H1 (cell line): ENCODE measurements at regions not wholly inside any gene's neighbourhood (a gene's known extent, or its start where the extent isn't known, plus 50 kb on each side); places are given as distances from the start of the nearest gene placed in this dataset.

ENCODE experiments used
- CTCF ChIA-PET: fragments of 300-600 bp; sonication (Branson Sonifier 250); formaldehyde crosslinking; loops from one replicate; lab custom pipeline; 2021; ENCODE audit not compliant: partially characterized antibody; lab: Charles Lee
- POLR2A ChIA-PET: fragments of 300-600 bp; sonication (Branson Sonifier 250); formaldehyde crosslinking; loops from one replicate; lab custom pipeline; 2021; ENCODE audit warnings: inconsistent platforms; ENCODE audit not compliant: partially characterized antibody; lab: Charles Lee
- DNase-seq, 2 experiments: peaks; one replicate each; pipeline versions ENCODE4 v3.0.0 to v3.0.0-alpha.2; 2010 to 2022; ENCODE audit warnings: low spot score in 2 of 2, low read depth in 1 of 2, mixed read lengths in 1 of 2
- FAIRE-seq: peaks from 2 replicates; lab custom pipeline; 2011; peaks lifted over from hg19 to GRCh38; lab: Jason Lieb, UNC
- H2AFZ ChIP-seq: 2 replicates; pipeline ENCODE4 v1.8.1; 2012; ENCODE audit warnings: low read length, inconsistent platforms
- H2AK5ac ChIP-seq: 2 replicates; pipeline ENCODE4 v1.6.1; 2013; ENCODE audit warnings: low read depth, low read length
- H2BK120ac ChIP-seq: replicated peaks from 2 replicates; pipeline ENCODE3; 2013; ENCODE audit warnings: low read depth, low read length, inconsistent platforms
- H2BK12ac ChIP-seq: 2 replicates; pipeline ENCODE4 v1.6.1; 2013; ENCODE audit warnings: low read depth, low read length
- H2BK15ac ChIP-seq: 2 replicates; pipeline ENCODE4 v1.6.1; 2013; ENCODE audit warnings: low read length
- H2BK20ac ChIP-seq: 2 replicates; pipeline ENCODE4 v1.6.1; 2013; ENCODE audit warnings: low read length
- H2BK5ac ChIP-seq: 2 replicates; pipeline ENCODE4 v1.6.1; 2013; ENCODE audit warnings: low read depth, low read length
- H3K14ac ChIP-seq: 2 replicates; pipeline ENCODE4 v1.6.1; 2013; ENCODE audit warnings: inconsistent platforms; ENCODE audit not compliant: insufficient read length
- H3K18ac ChIP-seq: 2 replicates; pipeline ENCODE4 v1.6.1; 2013; ENCODE audit warnings: low read length; ENCODE audit errors: extremely low read depth
- H3K23ac ChIP-seq: 2 replicates; pipeline ENCODE4 v1.6.1; 2013; ENCODE audit warnings: inconsistent platforms; ENCODE audit not compliant: insufficient read length
- H3K23me2 ChIP-seq: 2 replicates; pipeline ENCODE4 v1.6.1; 2013; ENCODE audit warnings: low read depth, low read length
- H3K27ac ChIP-seq: 2 replicates; pipeline ENCODE4 v1.6.1; 2011; ENCODE audit warnings: low read depth, low read length, inconsistent platforms
- H3K27me3 ChIP-seq, 4 experiments: replicated peaks in 1 of 4; 1 replicate in 1 of 4; 2 replicates in 3 of 4; pipeline versions ENCODE4 v1.6.1 to v1.8.1; 2011 to 2013; ENCODE audit warnings: low read length in 3 of 4, mild to moderate bottlenecking in 3 of 4, inconsistent platforms in 2 of 4, mixed read lengths in 2 of 4, moderate library complexity in 1 of 4; ENCODE audit not compliant: control insufficient read depth in 3 of 4, insufficient read depth in 3 of 4; ENCODE audit errors: extremely low read depth in 1 of 4
- H3K36me3 ChIP-seq, 4 experiments: 2 replicates each; pipeline versions ENCODE4 v1.6.1 to v1.8.1; 2011 to 2013; ENCODE audit warnings: mild to moderate bottlenecking in 4 of 4, low read length in 3 of 4, moderate library complexity in 2 of 4, control low read depth in 1 of 4, inconsistent platforms in 1 of 4; ENCODE audit not compliant: insufficient read depth in 4 of 4, control insufficient read depth in 2 of 4
- H3K4ac ChIP-seq: replicated peaks from 2 replicates; pipeline ENCODE3; 2013; ENCODE audit warnings: low read length, low read depth, mixed read lengths, inconsistent platforms; ENCODE audit not compliant: insufficient read length
- H3K4me1 ChIP-seq, 4 experiments: replicated peaks in 1 of 4; 1 replicate in 1 of 4; 2 replicates in 3 of 4; pipeline versions ENCODE4 v1.6.1 to v1.8.1; 2011 to 2013; ENCODE audit warnings: low read length in 3 of 4, inconsistent platforms in 2 of 4, mixed read lengths in 1 of 4; ENCODE audit not compliant: insufficient read depth in 4 of 4, control insufficient read depth in 3 of 4
- H3K4me2 ChIP-seq, 2 experiments: 2 replicates each; pipeline versions ENCODE4 v1.6.1 to v1.8.1; 2011 to 2013; ENCODE audit warnings: low read depth in 2 of 2, low read length in 2 of 2, control low read depth in 1 of 2, inconsistent platforms in 1 of 2, mild to moderate bottlenecking in 1 of 2; ENCODE audit not compliant: insufficient read depth in 1 of 2
- H3K4me3 ChIP-seq, 4 experiments: fragments of 200-600, 300-600 bp in 1 of 4; sonication (generic), shearing (Covaris generic), sonication (Bioruptor Twin) in 1 of 4; 2 replicates each; pipeline versions ENCODE4 v1.5.1 to v1.8.1; 2011 to 2016; ENCODE audit warnings: low read length in 4 of 4, low read depth in 3 of 4, control low read depth in 2 of 4, inconsistent platforms in 2 of 4, mild to moderate bottlenecking in 2 of 4, mixed read lengths in 1 of 4, moderate library complexity in 1 of 4; ENCODE audit not compliant: insufficient read depth in 2 of 4; ENCODE audit errors: extremely low read depth in 1 of 4
- H3K56ac ChIP-seq: replicated peaks from 2 replicates; pipeline ENCODE3; 2013; ENCODE audit warnings: low read depth, mild to moderate bottlenecking, mixed read lengths, low read length, inconsistent platforms; ENCODE audit not compliant: insufficient read length
- H3K79me1 ChIP-seq: 2 replicates; pipeline ENCODE4 v1.6.1; 2013; ENCODE audit warnings: low read depth, low read length, control low read depth
- H3K79me2 ChIP-seq, 2 experiments: 2 replicates each; pipeline versions ENCODE4 v1.6.1 to v1.8.1; 2012 to 2013; ENCODE audit warnings: low read length in 2 of 2, mild to moderate bottlenecking in 2 of 2, inconsistent platforms in 1 of 2; ENCODE audit not compliant: insufficient read depth in 2 of 2, control insufficient read depth in 1 of 2
- H3K9ac ChIP-seq, 4 experiments: replicated peaks in 1 of 4; 1 replicate in 1 of 4; 2 replicates in 3 of 4; pipeline versions ENCODE4 v1.6.1 to v1.8.1; 2011 to 2013; ENCODE audit warnings: low read depth in 3 of 4, low read length in 3 of 4, control low read depth in 2 of 4, mild to moderate bottlenecking in 2 of 4, moderate library complexity in 2 of 4, inconsistent platforms in 1 of 4; ENCODE audit errors: extremely low read depth in 1 of 4
- H3K9me3 ChIP-seq, 2 experiments: 2 replicates each; pipeline versions ENCODE4 v1.6.1 to v1.8.1; 2012 to 2013; ENCODE audit warnings: mild to moderate bottlenecking in 2 of 2, moderate library complexity in 2 of 2, control low read depth in 1 of 2, inconsistent platforms in 1 of 2, low read depth in 1 of 2, low read length in 1 of 2, mixed read lengths in 1 of 2; ENCODE audit not compliant: insufficient read depth in 2 of 2
- H4K20me1 ChIP-seq, 2 experiments: replicated peaks in 1 of 2; 2 replicates each; pipeline versions ENCODE3 to v1.8.1; 2011 to 2013; ENCODE audit warnings: inconsistent platforms in 2 of 2, low read length in 2 of 2, mild to moderate bottlenecking in 1 of 2; ENCODE audit not compliant: insufficient read depth in 2 of 2, control insufficient read depth in 1 of 2
- H4K5ac ChIP-seq: 2 replicates; pipeline ENCODE4 v1.6.1; 2013; ENCODE audit warnings: low read length, low read depth, mixed read lengths, inconsistent platforms; ENCODE audit not compliant: insufficient read length
- H4K8ac ChIP-seq: 2 replicates; pipeline ENCODE4 v1.8.0; 2013; ENCODE audit warnings: mild to moderate bottlenecking, moderate library complexity, low read length, inconsistent platforms; ENCODE audit not compliant: insufficient read depth; ENCODE audit errors: extremely low read depth
- H4K91ac ChIP-seq: replicated peaks from 2 replicates; pipeline ENCODE3; 2013; ENCODE audit warnings: low read length, mixed read lengths, inconsistent platforms; ENCODE audit not compliant: insufficient read length
- ASH2L ChIP-seq: fragments of 200-600, 300-600 bp; sonication (generic); IDR thresholded peaks from one replicate; pipeline ENCODE4 v1.7.1; 2017; ENCODE audit warnings: low read length
- BRCA1 ChIP-seq: IDR thresholded peaks from 2 replicates; pipeline ENCODE4 v1.6.1; 2012; ENCODE audit warnings: low read depth, low read length, improper control_type of control experiment
- NANOG ChIP-seq: IDR thresholded peaks from 2 replicates; pipeline ENCODE4 v1.6.1; 2011; ENCODE audit warnings: low read length, low read depth, mild to moderate bottlenecking, inconsistent platforms; ENCODE audit not compliant: insufficient read depth, poor library complexity, severe bottlenecking
- TAF7 ChIP-seq: optimal IDR thresholded peaks from 2 replicates; pipeline ENCODE3; 2011; ENCODE audit warnings: low read depth, mild to moderate bottlenecking, inconsistent platforms, low read length, moderate library complexity, borderline replicate concordance
- WGBS, 2 experiments: shearing (Covaris generic) in 1 of 2; methylation state at CpG; one replicate each; pipeline versions ENCODE4 v1.1.6 to v1.1.7; 2013 to 2015; ENCODE audit warnings: low lambda C conversion rate in 2 of 2, mixed read lengths in 2 of 2, inconsistent platforms in 1 of 2, low coverage in 1 of 2, missing lambda C conversion rate in 1 of 2; ENCODE audit not compliant: insufficient replicate concordance in 2 of 2, insufficient coverage in 1 of 2, insufficient read length in 1 of 2; ENCODE audit errors: extremely low coverage in 1 of 2, missing lambda C conversion rate in 1 of 2; 5-methylcytosine and 5-hydroxymethylcytosine counted together
- TF ChIP-seq, protein P1 (sequence below): IDR thresholded peaks from 2 replicates; pipeline ENCODE4 v1.6.1; 2011; ENCODE audit warnings: low read length, improper control_type of control experiment

DNA sequence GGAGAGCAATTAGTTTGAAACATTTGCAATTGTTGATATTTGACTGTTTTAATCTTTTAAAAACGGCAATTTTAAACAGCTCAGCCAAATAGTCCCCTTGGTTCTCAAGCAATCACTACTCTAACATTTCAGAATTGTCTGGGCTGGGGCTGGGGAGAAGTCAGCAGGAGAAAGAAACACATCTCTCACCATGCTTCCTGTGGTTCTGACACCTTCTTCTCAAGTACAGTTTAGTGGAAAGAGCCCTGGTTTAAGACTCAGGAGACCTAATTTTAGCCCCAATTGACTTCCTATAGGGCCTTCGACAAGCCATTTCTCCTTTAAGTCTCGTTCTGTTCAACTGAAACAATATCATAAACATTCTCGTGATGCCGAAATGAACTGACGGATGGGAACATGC, 168.4 kb upstream of the CDYL start:
- Histone ChIP-seq H3K27me3 (no peaks in the 10 kb centered on the region), H3K4ac (no peak overlapping the region), H4K20me1 (no peaks in the 10 kb centered on the region), H2BK12ac (no peak overlapping the region), H3K36me3 (no peaks in the 10 kb centered on the region), H3K27ac (no peak overlapping the region), H2BK20ac (no peak overlapping the region), H2AFZ (no peak overlapping the region), H3K4me2 (no peak overlapping the region), H2BK15ac (no peak overlapping the region), H4K8ac (no peak overlapping the region), H3K56ac (no peak overlapping the region), H3K14ac (no peak overlapping the region), H2BK120ac (no peak overlapping the region), H3K9me3 (no peaks in the 10 kb centered on the region), H3K23ac (no peak overlapping the region), H3K79me2 (no peaks in the 10 kb centered on the region), H3K18ac (no peak overlapping the region), H3K23me2 (no peaks in the 10 kb centered on the region), H2AK5ac (no peak overlapping the region), H2BK5ac (no peak overlapping the region), H3K79me1 (no peaks in the 10 kb centered on the region), H3K4me1 (no peaks in the 10 kb centered on the region), H4K91ac (no peak overlapping the region), H3K4me3 (no peak overlapping the region), H3K9ac (no peak overlapping the region), H4K5ac (no peak overlapping the region)
- TF ChIP-seq NANOG = no peak
- TF ChIP-seq TAF7 = no peak
- no peak for TF ChIP-seq ASH2L
- TF ChIP-seq BRCA1 = no peak
- TF ChIP-seq, protein P1, sequence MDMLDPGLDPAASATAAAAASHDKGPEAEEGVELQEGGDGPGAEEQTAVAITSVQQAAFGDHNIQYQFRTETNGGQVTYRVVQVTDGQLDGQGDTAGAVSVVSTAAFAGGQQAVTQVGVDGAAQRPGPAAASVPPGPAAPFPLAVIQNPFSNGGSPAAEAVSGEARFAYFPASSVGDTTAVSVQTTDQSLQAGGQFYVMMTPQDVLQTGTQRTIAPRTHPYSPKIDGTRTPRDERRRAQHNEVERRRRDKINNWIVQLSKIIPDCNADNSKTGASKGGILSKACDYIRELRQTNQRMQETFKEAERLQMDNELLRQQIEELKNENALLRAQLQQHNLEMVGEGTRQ = no peak
- FAIRE-seq (no peak), DNase-seq (no peak)
- WGBS, 2 experiments = 92% methylated on average over 6 of the region's 6 CpGs; no CpG with 5 or more reads in 1 of the 2 experiments
- ChIA-PET POLR2A (no interaction called here), CTCF (no interaction called here)
